HUDEP-2 (cell line): ENCODE measurements at regions not wholly inside any gene's neighbourhood (a gene's known extent, or its start where the extent isn't known, plus 50 kb on each side); places are given as distances from the start of the nearest gene placed in this dataset.
"Not testable (repeated sequence)": the region's sequence is repeated elsewhere in the genome, so short reads cannot be mapped to it uniquely, and the experiment has no call there.

Source experiments
- DNase-seq, 76 experiments: peaks; one replicate each; lab custom pipeline; 2025; ENCODE audit not compliant: unreplicated experiment in 76 of 76; lab: John Stamatoyannopoulos, UW

DNA sequence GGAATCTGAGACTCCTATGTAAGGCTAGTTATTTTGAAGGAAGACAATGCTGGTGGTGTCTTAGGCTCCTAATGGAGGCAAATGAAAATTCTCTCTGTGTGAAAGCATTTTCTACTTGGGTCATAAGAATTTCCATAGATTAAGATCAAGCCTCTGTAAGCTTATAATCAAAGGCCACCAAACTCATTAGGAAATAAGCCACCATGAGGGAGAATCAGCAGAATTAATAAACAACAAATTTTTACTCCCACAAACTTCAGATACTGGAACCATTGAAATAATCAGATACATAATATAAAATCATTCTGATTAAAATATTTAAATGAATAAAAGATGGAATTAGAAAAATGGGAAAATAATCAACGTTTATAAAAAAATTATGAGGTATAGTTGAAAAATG lies 178.7 kb downstream of the NPIPA8 start:
- DNase-seq, result not testable (repeated sequence)

DNA sequence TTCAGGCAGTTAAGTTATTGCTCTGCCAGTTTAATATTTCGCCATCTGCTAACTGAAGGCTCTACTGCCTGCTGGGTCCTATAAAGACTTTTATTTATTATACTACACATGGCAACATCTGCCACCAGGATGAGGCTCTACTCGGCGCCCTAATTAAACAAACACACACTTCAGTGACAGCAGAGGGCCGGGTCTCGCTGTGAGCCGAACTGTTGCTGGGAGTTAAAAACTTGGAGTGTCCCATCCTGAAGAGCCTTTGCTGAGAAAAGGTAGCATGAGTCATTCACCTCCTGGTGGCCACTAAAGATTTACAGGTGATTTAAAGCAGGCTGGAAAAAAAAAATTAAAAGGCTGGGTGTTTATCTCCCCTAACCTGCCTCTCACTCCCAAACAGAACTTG lies 183.7 kb downstream of the NPIPA8 start:
- DNase-seq, result not testable (repeated sequence)

DNA sequence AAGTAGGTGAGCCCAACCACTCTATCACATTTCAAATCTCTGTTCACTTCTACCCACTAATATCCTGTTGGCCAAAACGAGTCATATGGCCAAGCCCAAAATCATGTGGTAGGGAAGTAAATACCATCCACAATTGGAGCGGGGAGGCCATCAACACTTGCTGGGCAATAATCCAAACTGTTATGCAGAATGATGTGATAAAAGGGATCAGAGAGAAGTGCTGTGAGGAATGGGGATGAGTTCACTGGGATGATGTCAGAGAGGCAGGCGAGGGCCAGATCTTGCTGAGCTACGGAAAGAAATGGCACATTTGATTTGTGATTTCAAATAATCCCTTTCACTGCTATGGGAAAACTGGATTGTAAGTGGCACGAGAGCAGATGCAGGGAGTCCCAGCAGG lies 188.4 kb downstream of the NPIPA8 start:
- not testable (repeated sequence) for DNase-seq

DNA sequence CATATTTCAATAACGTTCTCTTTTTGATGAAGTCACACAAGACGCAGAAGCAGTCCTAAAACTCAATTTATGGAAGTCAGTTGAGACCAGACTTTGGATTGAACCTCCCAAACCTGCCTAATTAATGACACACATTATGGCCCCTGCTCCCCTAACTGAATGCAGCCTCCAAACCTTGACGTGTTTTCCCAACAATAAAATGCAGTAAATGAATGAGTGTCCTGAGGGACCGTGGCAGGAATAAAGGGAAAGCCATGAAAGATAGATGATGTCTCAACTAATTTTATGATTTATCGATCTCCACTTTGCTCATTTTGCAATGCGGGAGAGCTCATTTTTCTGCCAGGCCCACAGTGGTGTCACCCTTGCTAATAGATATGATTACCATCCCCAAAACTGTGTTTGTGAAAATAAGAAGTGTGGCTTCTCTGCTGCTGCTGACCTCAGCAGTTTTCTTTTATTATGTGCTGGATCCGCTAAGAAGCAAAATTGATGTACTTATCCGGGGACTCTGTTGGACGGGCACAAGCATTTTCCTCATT lies 189.9 kb downstream of the NPIPA8 start:
- not testable (repeated sequence) for DNase-seq

DNA sequence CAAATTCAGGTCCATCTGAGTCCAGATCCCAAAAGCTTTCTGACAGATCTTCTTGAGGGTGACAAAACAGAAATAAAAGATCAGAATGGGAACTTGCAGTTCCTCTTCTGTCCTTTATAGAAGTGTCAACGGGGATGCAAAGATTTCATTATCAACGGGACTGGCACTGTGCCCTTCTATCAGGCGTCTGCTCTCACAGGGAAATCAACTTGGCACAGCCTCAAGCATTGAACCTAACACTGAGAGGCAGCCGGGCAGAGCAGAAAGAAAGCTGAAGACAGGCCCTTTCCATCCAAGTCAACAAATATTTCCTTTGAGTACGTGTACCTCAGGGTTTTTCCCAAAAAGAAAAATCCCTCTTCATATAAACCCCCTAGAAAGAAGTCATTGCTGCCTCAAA lies 194.5 kb downstream of the NPIPA8 start:
- DNase-seq, result not testable (repeated sequence)

DNA sequence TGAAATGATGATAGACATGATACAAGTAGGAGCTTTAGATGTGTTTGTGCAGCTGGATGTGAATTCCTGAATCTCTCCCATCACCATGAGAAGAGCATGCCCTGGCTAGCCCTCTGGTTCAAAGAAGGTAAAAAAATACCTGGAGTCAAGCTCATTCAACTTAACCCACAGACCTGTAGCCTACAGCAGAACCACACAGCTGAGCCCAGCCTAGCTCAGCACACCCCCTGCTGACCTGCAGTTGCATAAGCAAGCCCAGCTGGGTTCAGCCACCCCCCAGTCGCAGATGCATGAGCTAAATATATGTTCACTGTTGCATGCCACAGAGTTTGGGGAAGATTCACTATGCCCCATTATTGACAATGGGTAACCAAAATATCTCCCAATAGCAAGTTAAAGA lies 200.2 kb downstream of the NPIPA8 start:
- not testable (repeated sequence) for DNase-seq

DNA sequence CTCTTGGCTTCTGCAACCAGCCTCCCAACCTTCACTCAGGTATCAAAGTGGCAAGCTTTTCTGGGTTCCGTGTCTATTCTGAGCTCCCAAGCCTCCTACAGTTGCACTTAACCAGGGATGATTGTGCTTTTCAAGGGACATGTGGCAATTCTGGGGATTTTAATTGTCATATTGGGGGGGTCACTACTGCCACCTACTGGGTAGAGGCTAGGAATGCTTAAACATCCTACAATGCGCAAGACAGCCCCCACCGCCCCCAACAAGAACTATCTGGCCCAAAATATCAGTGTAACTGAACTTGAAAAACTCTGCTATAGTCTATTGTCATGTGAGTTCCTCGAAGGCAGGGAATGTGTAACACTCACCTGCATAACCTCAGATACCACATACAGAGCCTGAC lies 201.5 kb downstream of the NPIPA8 start:
- DNase-seq, result not testable (repeated sequence)

DNA sequence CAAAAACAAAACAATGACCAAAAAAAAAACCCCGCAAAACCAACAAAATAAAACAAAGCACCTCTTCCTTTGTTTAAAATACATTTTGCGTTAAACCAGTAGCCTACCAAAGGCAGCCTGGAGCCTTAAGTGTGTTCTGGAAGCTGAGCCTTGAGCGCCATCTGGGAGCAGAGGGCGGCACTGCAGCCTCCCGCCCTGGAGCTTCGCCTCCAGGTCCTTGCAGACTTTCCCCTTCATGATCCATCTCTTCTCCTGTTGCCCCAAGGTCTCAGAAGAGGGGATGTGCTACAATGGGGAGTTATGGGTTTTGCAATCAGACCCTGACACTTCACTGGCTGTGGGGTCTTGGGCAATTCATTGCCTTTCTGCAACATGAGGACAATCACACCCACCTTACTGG lies 204.9 kb downstream of the NPIPA8 start:
- DNase-seq, result not testable (repeated sequence)

DNA sequence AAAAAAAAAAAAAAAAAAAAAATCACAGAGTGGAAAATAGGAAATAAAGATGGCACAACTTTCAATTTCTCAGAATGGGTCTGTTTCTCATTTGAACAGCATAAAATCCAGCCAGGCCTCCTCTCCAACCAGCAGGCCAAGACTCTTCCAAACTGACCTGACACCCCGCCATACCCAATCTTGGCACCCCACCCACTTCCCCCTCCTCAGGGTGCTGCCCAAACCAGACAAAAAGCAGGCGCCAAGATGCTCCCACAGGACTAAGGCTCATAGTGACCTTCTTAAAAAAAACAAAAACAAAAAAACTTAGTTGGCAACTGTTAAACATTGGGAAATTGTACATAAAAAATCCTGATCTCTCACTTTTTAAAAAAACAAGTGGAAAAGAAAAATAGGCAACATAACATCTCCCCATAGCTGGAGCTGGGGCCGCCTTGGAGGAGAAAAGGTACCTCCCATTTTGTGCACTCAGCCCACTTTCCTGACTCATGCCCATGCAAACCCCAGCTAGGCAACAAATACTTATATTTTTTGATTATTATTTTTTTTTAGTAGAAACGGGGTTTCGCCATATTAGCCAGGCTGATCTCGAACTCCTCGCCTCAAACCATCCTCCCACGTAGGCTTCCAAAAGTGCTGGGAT lies 205.9 kb downstream of the NPIPA8 start:
- not testable (repeated sequence) for DNase-seq

DNA sequence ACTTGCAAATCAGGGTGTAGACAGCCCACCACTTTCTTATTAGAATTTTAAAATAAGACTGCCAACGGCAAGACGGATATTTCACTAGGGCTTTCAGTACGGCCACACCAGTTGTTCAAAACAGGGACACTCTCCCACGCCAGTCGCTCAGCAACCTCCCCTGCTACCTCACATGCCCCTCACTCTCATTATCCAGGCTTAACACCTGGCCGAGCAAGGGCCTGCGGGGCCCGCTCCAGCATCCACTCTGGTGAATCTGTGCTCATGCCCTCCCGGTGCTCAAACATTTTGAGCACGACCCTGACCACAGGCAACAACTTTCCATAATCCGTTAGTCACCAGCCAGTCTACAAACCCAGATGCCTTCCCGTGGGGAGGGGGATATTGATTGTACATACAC lies 209.5 kb downstream of the NPIPA8 start:
- DNase-seq, result not testable (repeated sequence)

DNA sequence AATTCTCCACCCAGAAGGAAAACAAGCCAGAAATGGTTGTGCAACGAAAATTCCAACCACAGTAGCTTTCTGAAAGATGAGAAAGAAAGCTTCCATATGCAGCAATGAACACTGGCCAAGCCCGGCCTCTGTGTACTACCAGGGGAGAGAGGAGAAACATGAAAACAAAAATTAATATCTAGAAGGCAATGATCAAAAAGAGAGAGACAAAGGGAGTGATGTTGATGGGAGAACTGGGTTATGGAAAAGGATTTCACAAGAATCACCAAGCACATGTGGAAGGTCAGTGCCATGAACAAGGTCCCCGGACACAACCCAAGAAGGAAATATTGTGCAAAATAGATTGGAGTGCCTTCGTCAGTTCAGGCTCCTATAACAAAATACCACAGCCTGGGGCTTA lies 217.4 kb downstream of the NPIPA8 start:
- DNase-seq, result not testable (repeated sequence)

DNA sequence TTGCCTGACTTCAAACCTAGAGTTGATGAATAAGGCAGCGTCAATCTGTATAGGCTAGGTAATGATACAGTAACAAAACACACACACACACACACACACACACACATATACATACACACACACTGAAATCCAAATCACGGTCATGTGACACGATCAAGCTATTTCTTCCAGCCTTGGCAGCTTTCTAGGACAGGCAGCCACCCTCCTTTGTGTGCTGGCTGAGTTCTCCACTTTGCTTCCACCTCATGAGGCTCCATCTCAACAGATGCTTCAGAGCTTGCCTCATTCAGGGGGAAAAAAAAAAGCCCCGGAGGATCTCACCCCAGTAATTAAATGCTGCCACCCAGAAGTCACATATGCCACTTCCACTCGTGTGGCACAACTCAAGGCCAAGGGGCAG lies 217.9 kb downstream of the NPIPA8 start:
- DNase-seq, result not testable (repeated sequence)

DNA sequence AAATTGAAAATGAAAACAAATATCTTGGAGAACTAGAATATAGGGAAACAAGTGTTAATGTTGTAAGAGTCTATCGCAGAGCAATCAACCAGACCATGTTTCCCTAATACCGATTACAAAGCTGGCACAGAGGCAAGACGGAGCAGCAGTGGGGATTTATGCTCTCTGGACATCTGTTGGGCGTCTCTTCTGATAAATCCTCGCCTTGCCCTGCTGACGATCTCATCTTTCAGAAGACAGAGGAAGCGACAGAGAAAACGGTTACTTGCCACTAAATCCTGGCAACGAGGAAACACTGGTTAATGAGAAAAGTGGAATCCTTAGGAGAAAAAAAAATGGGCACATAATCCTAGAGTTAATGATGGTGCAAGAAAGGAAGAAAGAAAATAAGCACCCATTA lies 218.5 kb downstream of the NPIPA8 start:
- DNase-seq, result not testable (repeated sequence)

DNA sequence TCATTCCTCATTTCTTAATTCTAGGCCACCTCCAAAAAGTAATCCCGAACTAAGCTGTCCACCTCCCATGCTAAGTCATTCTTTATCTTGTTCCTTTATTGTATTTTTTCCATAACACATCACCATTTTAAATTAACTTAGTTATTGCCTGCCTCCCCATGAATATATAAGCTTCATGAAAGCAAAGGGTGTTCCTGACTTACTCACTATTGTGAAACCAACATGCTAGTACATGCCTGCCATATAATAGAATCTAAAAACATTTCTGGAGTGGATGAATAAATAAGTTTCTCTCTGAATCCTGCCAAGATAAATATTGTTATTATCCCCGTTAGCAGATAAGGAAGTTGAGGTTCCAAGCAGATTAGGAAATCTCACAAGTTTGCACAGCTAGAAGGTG lies 232.1 kb downstream of the NPIPA8 start:
- DNase-seq, result not testable (repeated sequence)

DNA sequence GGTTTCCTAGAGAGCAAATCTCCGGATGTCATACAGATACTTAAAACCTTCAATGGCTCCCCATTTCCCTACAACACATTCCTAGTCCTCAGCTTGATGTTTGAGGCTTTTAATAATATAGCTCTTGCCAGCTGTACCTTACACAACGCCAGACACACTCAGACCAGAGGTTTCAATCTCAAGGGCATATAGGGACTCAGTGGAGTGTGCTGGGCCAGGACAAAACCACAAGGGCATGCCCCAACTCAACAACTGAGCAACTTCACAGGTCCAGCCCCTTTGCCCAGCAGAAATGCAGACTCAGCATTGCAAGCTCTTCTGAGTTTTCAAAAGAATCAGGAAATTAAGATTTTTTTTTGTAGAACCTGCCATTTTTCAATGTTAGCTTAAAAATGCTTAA lies 235.5 kb downstream of the NPIPA8 start:
- DNase-seq, result not testable (repeated sequence)

DNA sequence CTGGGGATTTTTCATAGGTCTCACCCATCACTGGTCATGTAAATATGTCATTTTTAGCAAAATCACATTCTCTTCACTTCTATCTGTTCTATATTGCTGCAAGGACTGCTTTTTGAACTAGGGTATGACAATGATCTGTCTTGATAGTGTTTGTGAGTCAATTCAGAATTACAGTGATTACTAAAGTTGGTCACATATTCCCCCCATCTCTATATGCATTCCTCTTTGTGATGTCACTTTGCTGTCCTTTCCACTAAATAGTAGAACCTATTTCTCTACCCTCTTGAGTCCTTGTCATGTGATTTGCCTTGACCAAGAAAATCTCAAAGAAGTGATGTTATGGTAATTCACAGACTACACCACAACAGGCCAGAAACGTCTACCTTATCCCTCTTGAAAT lies 243.9 kb downstream of the NPIPA8 start:
- DNase-seq, result not testable (repeated sequence)

DNA sequence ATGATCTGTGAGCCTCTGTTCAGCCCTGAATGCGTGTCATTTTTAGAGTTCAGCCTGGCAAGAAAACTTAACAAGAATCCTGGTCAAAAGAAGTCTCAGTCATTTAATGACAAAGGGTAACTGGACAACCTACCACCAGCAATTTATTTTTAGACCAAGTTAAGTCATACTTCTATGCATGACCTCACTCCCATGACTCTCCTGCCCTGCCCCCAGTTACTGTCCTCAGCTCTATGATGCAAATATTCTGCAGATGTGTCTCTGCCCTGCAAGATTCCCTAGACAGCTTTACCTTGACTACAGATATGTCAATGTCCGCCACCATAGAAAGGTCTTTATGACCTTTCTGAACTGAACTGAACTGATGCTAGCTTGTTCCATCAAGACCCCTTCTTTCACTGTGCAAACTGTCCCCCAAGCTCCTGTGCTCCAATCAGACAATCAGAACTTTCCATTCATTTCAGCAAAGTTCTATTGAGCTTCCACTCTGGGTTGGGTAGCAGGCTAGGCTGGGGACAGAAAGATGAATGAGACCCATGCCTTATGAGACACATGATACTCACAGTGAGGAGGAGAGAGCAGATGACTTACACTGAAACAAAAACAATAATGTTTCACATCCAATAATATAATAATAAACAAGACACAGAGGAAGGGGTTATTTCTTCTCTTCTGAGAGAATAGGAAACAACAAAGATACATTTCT lies 255.7 kb downstream of the NPIPA8 start:
- peak in 1 of 76 experiments; percentile 5 for DNase-seq

DNA sequence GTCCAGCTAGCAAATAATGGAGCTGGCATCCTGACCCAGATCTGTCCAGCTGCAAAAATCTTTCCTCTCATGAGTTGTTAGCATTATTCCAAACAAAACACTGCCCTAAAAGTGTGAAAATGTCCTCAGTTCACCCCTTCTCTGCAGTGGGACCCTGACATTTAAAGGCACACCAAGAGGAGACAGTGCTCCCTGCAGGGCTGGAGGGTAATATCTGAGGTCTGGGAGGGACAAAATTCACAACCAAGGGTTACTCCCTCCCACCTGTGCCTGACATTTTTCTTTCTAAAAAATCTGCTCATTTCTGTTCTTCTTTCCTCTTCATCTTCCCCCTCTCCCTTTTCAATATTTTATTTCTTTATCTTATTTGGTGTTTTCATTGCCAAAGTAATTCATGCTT lies 258.6 kb downstream of the NPIPA8 start:
- DNase-seq, result not testable (repeated sequence)

DNA sequence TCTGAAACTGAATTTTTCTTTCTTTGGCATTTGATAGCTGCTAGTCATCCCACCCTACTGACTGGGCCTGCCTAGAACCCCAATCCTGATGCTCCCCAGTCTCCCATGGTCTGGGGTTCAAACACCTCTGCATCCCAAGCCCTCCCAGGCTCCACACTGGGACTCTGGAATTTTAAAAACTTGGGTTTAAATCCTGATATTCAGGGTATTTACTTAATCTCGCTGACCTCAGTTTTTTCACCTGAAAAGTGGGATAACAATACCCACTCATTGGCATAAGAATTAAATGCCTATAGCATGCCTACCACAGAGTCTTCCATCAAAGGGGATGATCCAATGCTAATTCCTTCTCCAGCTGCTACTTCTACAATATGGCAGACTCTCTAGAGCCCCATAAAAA lies 264.4 kb downstream of the NPIPA8 start:
- no peak for DNase-seq

DNA sequence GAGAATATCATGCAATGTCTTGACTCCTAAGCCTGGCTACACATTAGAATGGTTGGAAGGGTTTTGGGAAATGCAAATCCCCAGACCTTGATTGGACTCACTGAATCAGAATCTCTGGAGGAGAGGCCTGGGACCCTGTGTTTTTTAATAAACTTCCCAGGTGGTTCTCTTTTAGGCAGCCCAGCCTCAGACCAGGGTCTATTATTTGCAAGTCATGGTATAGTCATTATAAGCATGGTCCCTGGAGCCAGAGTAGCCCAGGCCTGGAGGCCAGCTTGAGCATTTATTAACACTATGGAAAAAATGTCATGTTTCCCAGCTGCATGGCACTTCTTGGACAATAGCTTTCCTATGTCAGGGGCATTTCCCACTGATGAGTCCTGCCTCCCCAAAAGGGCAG lies 266.9 kb downstream of the NPIPA8 start:
- no peak for DNase-seq

DNA sequence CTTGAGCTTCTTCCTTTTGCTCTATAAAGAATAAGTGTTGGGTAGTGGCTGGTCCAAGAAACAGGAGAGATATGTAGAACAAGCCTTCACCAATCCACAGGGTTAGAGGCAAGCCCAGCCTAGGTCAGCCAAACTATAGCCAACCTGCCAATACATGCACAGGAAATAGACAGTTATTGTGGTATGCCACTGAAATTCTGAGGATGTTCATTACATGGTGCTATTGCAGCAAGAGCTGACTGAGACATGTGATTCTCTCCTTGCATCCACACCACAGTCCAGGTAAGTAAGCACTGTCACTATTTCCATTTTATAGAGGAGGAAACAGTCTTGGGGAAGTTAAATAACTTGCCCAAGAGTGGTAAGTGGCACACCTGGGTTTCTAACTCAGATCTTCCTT lies 268.1 kb downstream of the NPIPA8 start:
- DNase-seq, result no peak

DNA sequence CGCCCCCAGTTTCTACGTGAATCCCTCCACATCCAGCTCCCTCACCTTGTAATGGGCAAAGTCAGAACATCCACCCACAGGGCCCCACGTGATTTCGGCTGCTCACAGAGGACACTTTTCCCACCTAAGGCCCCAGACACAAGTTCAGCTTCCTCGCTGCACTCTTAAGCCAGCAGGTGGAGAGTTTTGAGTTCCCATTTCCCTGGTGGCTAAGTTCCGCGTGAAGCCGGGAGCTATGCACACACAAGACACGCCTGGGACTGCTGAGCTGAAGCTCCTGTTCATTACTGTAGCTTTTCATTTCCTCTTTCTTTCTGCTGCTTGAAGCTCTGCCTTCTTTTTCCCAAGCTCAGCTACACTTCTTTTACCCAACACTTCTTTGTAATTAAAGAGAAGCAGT lies 273.8 kb downstream of the NPIPA8 start:
- no peak for DNase-seq
